ENCODE measurements at regions not wholly inside any gene's neighbourhood (a gene's known extent, or its start where the extent isn't known, plus 50 kb on each side); places are given as distances from the start of the nearest gene placed in this dataset.

GRCh38 chr11:110977661-110978060 lies 265.4 kb upstream of the ARHGAP20 start:
- no peak overlapping the region for H2AFZ ChIP-seq (ENCODE audit: control insufficient read depth, low read depth, low read length)
- in situ Hi-C loops (cut with MboI): no loop called here
- TF ChIP-seq TAF1 (IDR thresholded peaks at IDR 0.05; ENCODE audit: borderline replicate concordance, low read depth, low read length) (no peak), ZBED1 (IDR thresholded peaks at IDR 0.05; ENCODE audit: borderline replicate concordance) (no peak), POLR2A (IDR thresholded peaks at IDR 0.05; ENCODE audit: low read depth, low read length) (no peak), CEBPB (IDR thresholded peaks at IDR 0.05; ENCODE audit: borderline replicate concordance in 1 of 2, low read depth in 2 of 2, low read length in 2 of 2) (no peak), ZBTB4 (CRISPR knock-in tag; IDR thresholded peaks at IDR 0.05) (no peak), GATAD2B (conservative IDR thresholded peaks at IDR 0.05; ENCODE audit: low read depth) (no peak), CTCF (IDR thresholded peaks at IDR 0.05 in 2 of 3, conservative IDR thresholded peaks at IDR 0.05 in 1 of 3; ENCODE audit: control insufficient read depth in 2 of 3, extremely low read depth in 1 of 3, insufficient read depth in 1 of 3, low read depth in 3 of 3, low read length in 3 of 3) (no peak), ZBTB11 (CRISPR knock-in tag; IDR thresholded peaks at IDR 0.05) (no peak), HDGF (IDR thresholded peaks at IDR 0.05) (no peak), RELB (IDR thresholded peaks at IDR 0.05; ENCODE audit: low read depth) (no peak), E2F8 (IDR thresholded peaks at IDR 0.05; ENCODE audit: low read depth, partially characterized antibody) (no peak), STAT3 (IDR thresholded peaks at IDR 0.05; ENCODE audit: low read depth, low read length) (no peak)

More at GRCh38 chr11:110977661-110978060, 265.4 kb upstream of the ARHGAP20 start:
- CTCF ChIA-PET: no interaction called here
- Histone ChIP-seq H4K20me1 (ENCODE audit: control insufficient read depth, insufficient read depth) (no peaks in the 10 kb centered on the region), H3K4me1 (ENCODE audit: control insufficient read depth, insufficient read depth, low read length) (no peaks in the 10 kb centered on the region), H3K27me3 (replicated peaks in 1 of 2; ENCODE audit: control insufficient read depth in 2 of 2, insufficient read depth in 2 of 2, low read length in 1 of 2) (no peaks in the 10 kb centered on the region), H3K9ac (ENCODE audit: control insufficient read depth, insufficient read depth, low read length) (no peak overlapping the region), H3K27ac (ENCODE audit: control insufficient read depth, insufficient read depth) (no peak overlapping the region), H3K9me3 (replicated peaks; ENCODE audit: control insufficient read depth, insufficient read depth, low read length) (no peaks in the 10 kb centered on the region; the same call in 2 of the 3 replicates), H3K36me3 (ENCODE audit: control insufficient read depth in 2 of 2, insufficient read depth in 2 of 2, low read length in 1 of 2) (no peaks in the 10 kb centered on the region), H3K4me3 (no peak overlapping the region), H3K79me2 (ENCODE audit: control insufficient read depth, insufficient read depth, low read length) (no peaks in the 10 kb centered on the region), H3K4me2 (ENCODE audit: control insufficient read depth, insufficient read depth) (no peak overlapping the region)
- SMC1A ChIA-PET (ENCODE audit: uncharacterized antibody, unreplicated experiment): no interaction called here
- FAIRE-seq (no peak), DNase-seq (ENCODE audit: low read depth, low spot score) (no peak), ATAC-seq (no peak)
- POLR2A ChIA-PET: no interaction called here
- no TSS peak for BruUV-seq (replicated peaks)
- intact Hi-C loops (cut with micrococcal nuclease; ENCODE audit: unreplicated experiment): no loop called here
- RAD21 ChIA-PET (ENCODE audit: unreplicated experiment): no interaction called here
- 0% methylated on average over 1 of the region's 1 CpG for WGBS (ENCODE audit: insufficient coverage, insufficient replicate concordance, low lambda C conversion rate, missing lambda C conversion rate)

Measured in GM12878 (cell line).